Cardiac fibroblast (primary cell): ENCODE measurements at regions not wholly inside any gene's neighbourhood (a gene's known extent, or its start where the extent isn't known, plus 50 kb on each side); places are given as distances from the start of the nearest gene placed in this dataset.

ENCODE experiments used
- DNase-seq, 2 donors: peaks; one replicate each; pipeline versions ENCODE4 v3.0.0 to v3.0.0-alpha.2; 2010; ENCODE audit warnings: low read depth in 2 of 2
- H3K4me3 ChIP-seq, 2 donors: replicated peaks in 1 of 2; 1 replicate in 1 of 2; 2 replicates in 1 of 2; pipeline ENCODE4 v1.5.1; 2011; ENCODE audit warnings: low read depth in 2 of 2, low read length in 2 of 2, mild to moderate bottlenecking in 2 of 2, moderate library complexity in 1 of 2
- TF ChIP-seq, protein P1 (sequence below): IDR thresholded peaks from one replicate; pipeline ENCODE4 v1.5.1; 2011; ENCODE audit warnings: low read depth, mild to moderate bottlenecking, low read length, inconsistent platforms

DNA sequence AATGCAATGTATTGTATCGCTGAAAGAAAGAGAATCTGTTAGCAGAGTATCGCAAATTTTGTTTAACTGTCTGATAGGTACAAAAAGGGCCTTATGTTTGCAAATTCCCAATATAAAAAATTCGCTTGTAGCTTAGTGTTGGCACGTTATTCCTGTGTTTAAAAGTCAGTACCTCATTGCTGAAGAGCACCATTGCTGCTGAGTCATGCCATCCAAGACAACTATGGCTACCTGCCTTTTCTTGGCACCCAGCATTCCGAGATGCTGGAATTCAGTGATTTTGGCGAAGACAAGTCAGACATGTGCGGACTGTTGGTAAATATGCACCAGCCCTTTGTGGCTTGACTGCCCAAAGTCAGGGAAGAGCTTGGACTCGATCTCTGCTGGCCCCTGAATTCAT lies 149.5 kb upstream of the EEA1 start:
- TF ChIP-seq, protein P1, sequence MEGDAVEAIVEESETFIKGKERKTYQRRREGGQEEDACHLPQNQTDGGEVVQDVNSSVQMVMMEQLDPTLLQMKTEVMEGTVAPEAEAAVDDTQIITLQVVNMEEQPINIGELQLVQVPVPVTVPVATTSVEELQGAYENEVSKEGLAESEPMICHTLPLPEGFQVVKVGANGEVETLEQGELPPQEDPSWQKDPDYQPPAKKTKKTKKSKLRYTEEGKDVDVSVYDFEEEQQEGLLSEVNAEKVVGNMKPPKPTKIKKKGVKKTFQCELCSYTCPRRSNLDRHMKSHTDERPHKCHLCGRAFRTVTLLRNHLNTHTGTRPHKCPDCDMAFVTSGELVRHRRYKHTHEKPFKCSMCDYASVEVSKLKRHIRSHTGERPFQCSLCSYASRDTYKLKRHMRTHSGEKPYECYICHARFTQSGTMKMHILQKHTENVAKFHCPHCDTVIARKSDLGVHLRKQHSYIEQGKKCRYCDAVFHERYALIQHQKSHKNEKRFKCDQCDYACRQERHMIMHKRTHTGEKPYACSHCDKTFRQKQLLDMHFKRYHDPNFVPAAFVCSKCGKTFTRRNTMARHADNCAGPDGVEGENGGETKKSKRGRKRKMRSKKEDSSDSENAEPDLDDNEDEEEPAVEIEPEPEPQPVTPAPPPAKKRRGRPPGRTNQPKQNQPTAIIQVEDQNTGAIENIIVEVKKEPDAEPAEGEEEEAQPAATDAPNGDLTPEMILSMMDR = no peak
- H3K4me3 ChIP-seq = no peak overlapping the region
- DNase-seq = no peak

DNA sequence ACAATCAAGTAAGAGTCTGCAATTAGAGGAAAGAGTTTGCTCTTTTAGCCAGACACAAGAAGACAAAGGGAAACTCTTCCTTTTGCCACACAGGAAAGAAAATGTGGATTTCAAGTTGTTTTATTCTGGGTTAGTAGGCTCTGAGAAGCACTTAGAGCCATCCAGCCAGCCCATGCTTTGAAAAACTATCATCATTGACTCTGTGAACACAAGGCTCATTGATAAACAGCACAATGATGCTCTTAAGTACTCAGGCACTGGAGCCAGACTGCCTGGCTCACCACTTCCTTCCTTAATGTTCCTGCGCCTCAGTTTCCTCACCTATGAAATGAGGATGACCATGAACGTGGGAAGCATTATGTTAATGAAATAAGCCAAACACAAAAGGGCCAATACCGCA lies 150.2 kb upstream of the EEA1 start:
- no peak for DNase-seq
- H3K4me3 ChIP-seq = no peak overlapping the region
- TF ChIP-seq, protein P1 = no peak

DNA sequence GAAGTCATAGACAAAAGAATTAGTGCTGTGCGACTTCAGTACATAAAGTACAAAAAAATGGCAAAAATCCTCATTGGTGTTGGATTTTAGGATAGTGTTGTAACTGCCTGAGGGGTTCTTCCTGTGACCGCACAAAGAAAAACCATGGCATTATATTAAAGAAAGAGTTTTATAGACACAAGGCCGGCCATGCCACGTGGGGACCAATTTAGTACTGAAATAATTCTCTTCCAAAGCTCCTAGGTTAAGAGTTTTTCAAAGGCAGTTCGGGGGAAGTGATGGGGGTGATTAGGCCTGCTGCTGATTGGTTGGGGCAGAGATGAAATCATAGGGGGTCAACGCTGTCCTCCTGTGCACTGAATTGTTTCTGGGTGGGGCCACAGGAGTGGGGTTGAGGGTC lies 150.9 kb upstream of the EEA1 start:
- no peak overlapping the region for H3K4me3 ChIP-seq
- DNase-seq = no peak
- TF ChIP-seq, protein P1 = no peak

DNA sequence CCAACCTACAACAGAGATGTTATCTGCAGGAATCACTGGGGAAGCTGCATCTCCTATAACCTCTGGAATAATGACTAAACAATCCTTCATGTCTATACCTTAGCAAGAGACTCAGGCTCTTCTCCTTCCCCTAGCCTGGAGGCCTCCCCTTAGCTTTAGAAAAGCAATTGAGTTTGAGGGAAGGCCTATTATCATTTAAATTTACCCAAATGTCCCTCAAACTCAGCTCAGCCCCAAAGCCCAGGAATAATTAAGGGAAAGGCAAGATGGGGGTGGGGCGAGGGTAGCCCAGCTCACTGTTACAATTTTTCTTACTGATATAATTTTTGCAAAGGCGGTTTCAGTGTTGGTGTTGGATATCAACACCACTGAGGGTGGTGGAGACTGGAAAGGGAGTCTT lies 151.4 kb upstream of the EEA1 start:
- H3K4me3 ChIP-seq = no peak overlapping the region
- TF ChIP-seq, protein P1 = no peak
- no peak for DNase-seq

DNA sequence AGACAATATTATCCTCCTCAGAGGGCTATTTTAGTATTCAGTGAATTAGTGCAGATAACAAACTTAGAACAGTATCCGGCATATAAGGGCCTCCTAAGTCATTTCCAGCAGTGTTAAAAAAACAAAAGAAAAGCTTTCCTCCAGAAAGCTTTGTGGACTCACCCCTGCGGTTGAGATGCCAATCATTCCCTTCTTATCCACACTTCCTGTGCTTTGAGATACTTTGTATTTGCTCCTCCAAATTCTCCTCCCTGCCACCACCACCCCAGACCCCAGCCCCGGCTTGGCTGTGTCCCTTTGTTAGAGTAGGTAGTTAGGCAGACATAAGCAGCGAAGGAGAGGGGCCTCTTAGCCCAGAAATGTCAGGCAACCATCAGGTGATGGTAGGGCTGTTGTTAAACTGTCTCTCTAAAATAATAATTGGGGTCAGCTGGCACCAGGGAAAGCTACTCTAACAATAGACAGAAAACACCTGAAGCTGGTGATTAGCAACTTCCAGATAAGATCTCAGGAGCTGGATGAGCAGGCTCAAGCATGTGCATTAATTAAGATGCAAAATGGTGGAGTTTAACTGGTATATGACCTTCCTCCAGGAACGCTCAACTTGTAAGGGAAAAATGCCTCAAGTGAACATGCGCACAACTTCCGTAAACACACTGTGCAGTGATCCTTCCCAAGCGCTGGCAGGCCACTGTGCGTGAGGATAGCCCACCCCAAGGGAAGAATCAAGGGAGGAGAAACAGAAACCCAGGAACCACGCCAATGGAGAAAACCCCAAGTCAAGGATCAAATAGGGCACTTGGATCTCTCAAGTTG lies 152.1 kb upstream of the EEA1 start:
- no peak overlapping the region for H3K4me3 ChIP-seq
- peak; percentile 59 to 61 for DNase-seq
- TF ChIP-seq, protein P1 = no peak

DNA sequence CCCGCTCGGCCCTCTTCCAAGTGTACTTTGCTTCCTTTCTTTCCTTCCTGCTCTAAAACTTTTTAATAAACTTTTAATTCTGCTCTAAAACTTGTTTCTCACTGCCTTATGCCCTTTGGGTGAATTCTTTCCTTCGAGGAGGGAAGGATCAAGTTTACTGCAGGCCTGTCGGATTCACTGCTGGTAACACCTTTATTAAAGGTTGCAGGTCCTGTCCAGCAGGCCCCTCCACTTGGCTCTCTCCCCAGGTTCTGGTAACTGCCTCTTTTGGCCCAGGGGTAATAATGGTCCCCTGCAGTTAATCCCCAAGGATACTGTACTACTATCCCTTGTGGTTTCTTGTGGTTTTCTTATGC lies 152.7 kb upstream of the EEA1 start:
- no peak for DNase-seq
- TF ChIP-seq, protein P1 = no peak
- H3K4me3 ChIP-seq = no peak overlapping the region
